Small intestine (tissue), 7 donors: ENCODE measurements at regions not wholly inside any gene's neighbourhood (a gene's known extent, or its start where the extent isn't known, plus 50 kb on each side); places are given as distances from the start of the nearest gene placed in this dataset.

Source experiments
- DNase-seq, 2 donors: peaks; one replicate each; pipeline versions ENCODE4 v3.0.0 to v3.0.0-alpha.2; 2013
- FAIRE-seq: peaks from 2 replicates; lab custom pipeline; 2012; peaks lifted over from hg19 to GRCh38; lab: Jason Lieb, UNC
- H3K27ac ChIP-seq, 3 donors: one replicate each; pipeline ENCODE4 v1.5.1; 2013; ENCODE audit warnings: low read length in 2 of 3, mild to moderate bottlenecking in 2 of 3, control low read depth in 1 of 3, inconsistent platforms in 1 of 3, low read depth in 1 of 3, moderate library complexity in 1 of 3
- H3K27me3 ChIP-seq, 3 donors: one replicate each; pipeline ENCODE4 v1.6.1; 2013; ENCODE audit warnings: low read length in 3 of 3, inconsistent platforms in 1 of 3; ENCODE audit not compliant: control insufficient read depth in 3 of 3, insufficient read depth in 3 of 3
- H3K36me3 ChIP-seq, 3 donors: one replicate each; pipeline ENCODE4 v1.6.1; 2013; ENCODE audit warnings: low read length in 3 of 3, inconsistent platforms in 1 of 3, low read depth in 1 of 3, mild to moderate bottlenecking in 1 of 3, moderate library complexity in 1 of 3; ENCODE audit not compliant: control insufficient read depth in 3 of 3, insufficient read depth in 2 of 3
- H3K4me1 ChIP-seq, 3 donors: one replicate each; pipeline ENCODE4 v1.6.1; 2013; ENCODE audit warnings: low read length in 2 of 3, inconsistent platforms in 1 of 3, low read depth in 1 of 3, mild to moderate bottlenecking in 1 of 3, moderate library complexity in 1 of 3; ENCODE audit not compliant: control insufficient read depth in 3 of 3, insufficient read depth in 2 of 3
- H3K4me3 ChIP-seq, 3 donors: one replicate each; pipeline ENCODE4 v1.5.1; 2013; ENCODE audit warnings: low read length in 3 of 3, control low read depth in 1 of 3, inconsistent platforms in 1 of 3, low read depth in 1 of 3, mild to moderate bottlenecking in 1 of 3, moderate library complexity in 1 of 3
- H3K9me3 ChIP-seq, 2 donors: one replicate each; pipeline ENCODE4 v1.6.1; 2013; ENCODE audit warnings: low read depth in 1 of 2, low read length in 1 of 2; ENCODE audit not compliant: control insufficient read depth in 2 of 2, insufficient read depth in 1 of 2
- WGBS, 3 donors: extraction: QIAGEN DNeasy Blood & Tissue Kit; methylation state at CpG; one replicate each; pipeline ENCODE4 v1.1.7; 2013; 5-methylcytosine and 5-hydroxymethylcytosine counted together
- donor health status: healthy with polysubstance abuse.
- donor health status: control.
- donor health status: control.
- donor health status: Bipolar disorder and iron deficiency.
- donor health status: healthy.

GRCh38 chr1:203401199-203401877 lies 50.4 kb upstream of the FMOD start:
- WGBS, 3 donors, result 83 to 84% (median 84%) methylated on average over 10 of the region's 10 CpGs
- H3K27ac ChIP-seq, result peak overlapping the region in 1 of 3 donors; percentile 9
- no peak for DNase-seq
- H3K4me3 ChIP-seq, result no peak overlapping the region
- no peak for FAIRE-seq
- H3K9me3 ChIP-seq, result no peaks in the 10 kb centered on the region
- no peaks in the 10 kb centered on the region for H3K36me3 ChIP-seq
- no peaks in the 10 kb centered on the region for H3K27me3 ChIP-seq
- H3K4me1 ChIP-seq, result peaks cover under 1 to 8% (median 6%) of the 10 kb centered on the region in 3 donors

GRCh38 chr1:203402152-203402551 lies 51.2 kb upstream of the FMOD start:
- Histone ChIP-seq H3K27me3 (no peaks in the 10 kb centered on the region), H3K4me3 (no peak overlapping the region), H3K9me3 (no peaks in the 10 kb centered on the region), H3K4me1 (peaks cover 5 to 14% (median 12%) of the 10 kb centered on the region in 3 donors), H3K36me3 (peaks cover 0 to 2% (median 0%) of the 10 kb centered on the region in 3 donors), H3K27ac (peak overlapping the region; percentile 7 to 43 (median 22))
- FAIRE-seq (no peak), DNase-seq (no peak)
- 67 to 90% (median 81%) methylated on average over 3 of the region's 3 CpGs for WGBS, 3 donors

GRCh38 chr1:203402629-203403337 lies 51.9 kb upstream of the FMOD start:
- FAIRE-seq, result no peak
- 41 to 69% (median 59%) methylated on average over 6 of the region's 6 CpGs for WGBS, 3 donors

GRCh38 chr1:203403586-203403985 lies 52.7 kb upstream of the FMOD start:
- peaks cover 5 to 25% (median 12%) of the 10 kb centered on the region in 3 donors for H3K4me1 ChIP-seq
- H3K9me3 ChIP-seq, result no peaks in the 10 kb centered on the region
- H3K4me3 ChIP-seq, result no peak overlapping the region
- DNase-seq (no peak), FAIRE-seq (no peak)
- whole genome bisulfite sequencing, 3 donors, result 75 to 83% (median 82%) methylated on average over 5 of the region's 5 CpGs
- H3K27ac ChIP-seq, result peak overlapping the region in 2 of 3 donors; percentile 11 to 73
- H3K27me3 ChIP-seq, result no peaks in the 10 kb centered on the region
- H3K36me3 ChIP-seq, result peaks cover 0 to 2% (median 0%) of the 10 kb centered on the region in 3 donors

More at GRCh38 chr1:203402629-203403337, 51.9 kb upstream of the FMOD start:
- peak in 1 of 2 donors; percentile 30 for DNase-seq
- H3K4me3 ChIP-seq, result no peak overlapping the region
- H3K9me3 ChIP-seq, result no peaks in the 10 kb centered on the region
- peaks cover 0 to 2% (median 0%) of the 10 kb centered on the region in 3 donors for H3K36me3 ChIP-seq
- peak overlapping the region; percentile 11 to 73 (median 14) for H3K27ac ChIP-seq
- peaks cover 5 to 20% (median 12%) of the 10 kb centered on the region in 3 donors for H3K4me1 ChIP-seq
- no peaks in the 10 kb centered on the region for H3K27me3 ChIP-seq

GRCh38 chr1:203404546-203404945 lies 53.6 kb upstream of the FMOD start:
- 82 to 85% (median 84%) methylated on average over 3 of the region's 3 CpGs for WGBS, 3 donors
- no peak for FAIRE-seq
- peaks cover 5 to 35% (median 14%) of the 10 kb centered on the region in 3 donors for H3K4me1 ChIP-seq

GRCh38 chr1:203405703-203406438 lies 54.9 kb upstream of the FMOD start:
- no peak for DNase-seq
- Histone ChIP-seq H3K4me1 (peaks cover 8 to 37% (median 14%) of the 10 kb centered on the region in 3 donors), H3K27ac (peak overlapping the region in 1 of 3 donors; percentile 70), H3K4me3 (no peak overlapping the region), H3K36me3 (peaks cover 0 to 7% (median 0%) of the 10 kb centered on the region in 3 donors), H3K9me3 (no peaks in the 10 kb centered on the region), H3K27me3 (no peaks in the 10 kb centered on the region)
- 78 to 82% (median 79%) methylated on average over 5 of the region's 5 CpGs for WGBS, 3 donors
- FAIRE-seq, result no peak

More at GRCh38 chr1:203404546-203404945, 53.6 kb upstream of the FMOD start:
- DNase-seq, result no peak
- H3K9me3 ChIP-seq, result no peaks in the 10 kb centered on the region
- H3K36me3 ChIP-seq, result peaks cover 0 to 7% (median 0%) of the 10 kb centered on the region in 3 donors
- no peaks in the 10 kb centered on the region for H3K27me3 ChIP-seq
- H3K27ac ChIP-seq, result no peak overlapping the region
- no peak overlapping the region for H3K4me3 ChIP-seq

GRCh38 chr1:203406446-203407045 lies 55.6 kb upstream of the FMOD start:
- Histone ChIP-seq H3K4me3 (no peak overlapping the region), H3K9me3 (peaks cover 0 to 4% of the 10 kb centered on the region in 2 donors), H3K27ac (peak overlapping the region in 2 of 3 donors; percentile 70 to 81), H3K36me3 (peaks cover 0 to 11% (median 0%) of the 10 kb centered on the region in 3 donors), H3K27me3 (no peaks in the 10 kb centered on the region), H3K4me1 (peaks cover 10 to 37% (median 14%) of the 10 kb centered on the region in 3 donors)
- DNase-seq (no peak), FAIRE-seq (no peak)
- WGBS, 3 donors, result 40 to 50% (median 49%) methylated on average over 7 of the region's 7 CpGs
